ENCODE measurements at regions not wholly inside any gene's neighbourhood (a gene's known extent, or its start where the extent isn't known, plus 50 kb on each side); places are given as distances from the start of the nearest gene placed in this dataset.
"Not testable (repeated sequence)": the region's sequence is repeated elsewhere in the genome, so short reads cannot be mapped to it uniquely, and the experiment has no call there.

DNA sequence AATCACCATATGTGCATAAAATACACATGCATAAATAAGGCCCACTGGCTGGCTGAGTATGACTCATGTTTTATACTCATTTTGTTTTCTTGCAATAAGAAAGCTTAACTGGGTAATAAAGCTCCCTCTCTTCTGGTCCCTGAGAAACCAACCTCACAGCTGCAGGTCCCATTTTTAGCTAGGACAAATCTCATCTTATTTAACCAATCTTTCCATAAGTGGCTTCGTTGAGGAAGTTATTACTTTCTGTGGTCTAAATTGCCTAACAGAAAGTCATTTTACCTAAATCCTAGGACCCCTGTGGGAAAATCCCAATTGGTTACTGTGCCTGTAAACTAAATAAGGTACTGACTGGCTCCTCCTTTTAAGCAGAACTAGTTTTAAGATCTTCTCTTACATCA, 232.8 kb upstream of the FBXO33 start:
- no peak for DNase-seq (ENCODE audit: low read depth)

DNA sequence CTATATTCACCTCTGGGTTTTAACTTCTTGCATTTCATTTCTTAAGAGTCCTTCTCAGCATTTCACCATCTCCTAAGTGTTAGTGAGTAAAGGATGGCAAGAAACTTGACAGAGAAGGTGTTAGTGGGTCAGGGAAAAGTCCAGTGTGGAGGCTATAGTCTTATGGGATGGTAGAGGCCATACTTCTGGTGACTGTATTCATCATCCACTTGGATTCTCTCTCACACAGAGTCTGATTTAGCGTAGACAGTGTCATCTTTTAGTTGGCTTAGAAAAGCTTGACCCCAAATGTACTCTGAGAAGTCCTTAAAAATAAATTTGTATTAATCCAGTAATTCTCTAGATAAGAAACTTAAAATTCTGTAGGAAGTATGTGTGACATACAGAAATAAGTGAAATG, 232.4 kb upstream of the FBXO33 start:
- DNase-seq (ENCODE audit: low read depth): no peak

DNA sequence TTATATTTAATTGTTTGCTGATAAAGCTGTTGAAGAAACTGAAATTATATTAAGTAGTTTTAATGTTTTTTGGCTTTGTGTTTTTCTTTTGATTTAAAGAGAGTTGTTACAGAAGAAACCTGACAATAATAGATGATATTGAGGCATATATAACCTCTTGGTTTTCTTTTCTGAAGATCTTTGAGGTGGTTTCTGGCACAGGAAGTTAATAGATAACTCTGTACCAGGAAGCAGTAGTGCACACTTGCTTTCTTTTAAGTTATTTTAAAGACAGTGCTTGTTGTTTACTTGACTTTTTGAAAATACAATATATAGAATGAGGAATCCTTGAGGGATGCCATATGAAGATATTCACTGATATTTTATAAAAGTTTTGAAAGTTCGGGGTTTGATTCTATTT, 209.0 kb upstream of the FBXO33 start:
- no peak for DNase-seq (ENCODE audit: low read depth)

DNA sequence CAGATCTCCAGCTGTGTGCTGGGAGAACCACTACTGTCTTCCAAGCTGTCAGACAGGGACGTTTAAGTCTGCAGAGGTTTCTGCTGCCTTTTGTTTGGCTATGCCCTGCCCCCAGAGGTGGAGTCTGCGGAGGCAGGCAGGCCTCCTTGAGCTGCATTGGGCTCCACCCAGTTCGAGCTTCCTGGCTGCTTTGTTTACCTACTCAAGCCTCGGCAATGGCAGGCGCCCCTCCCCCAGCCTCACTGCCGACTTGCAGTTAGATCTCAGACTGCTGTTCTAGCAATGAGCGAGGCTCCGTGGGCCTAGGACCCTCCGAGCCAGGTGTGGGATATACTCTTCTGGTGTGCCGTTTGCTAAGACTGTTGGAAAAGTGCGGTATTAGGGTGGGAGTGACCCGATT, 206.8 kb upstream of the FBXO33 start:
- not testable (repeated sequence) for DNase-seq (ENCODE audit: low read depth)

DNA sequence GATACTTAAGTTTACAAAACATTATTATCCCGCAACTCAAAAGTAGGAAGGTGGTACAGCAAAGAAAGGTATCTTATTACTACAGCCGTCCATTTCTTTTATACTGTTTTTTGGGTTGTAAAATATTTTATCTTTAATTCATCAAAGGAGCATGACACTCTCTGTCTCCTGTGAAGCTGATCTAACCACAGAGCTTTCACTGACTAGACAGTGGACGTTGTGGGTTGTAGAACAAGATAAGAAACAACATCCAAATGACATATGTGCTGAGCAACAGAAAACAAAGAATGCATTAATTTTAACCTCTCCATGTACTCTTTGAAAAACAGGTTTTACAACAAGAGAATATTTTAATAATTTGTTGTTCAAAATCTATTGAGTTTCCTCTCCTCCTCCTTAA, 195.9 kb upstream of the FBXO33 start:
- no peak for DNase-seq (ENCODE audit: low read depth)

DNA sequence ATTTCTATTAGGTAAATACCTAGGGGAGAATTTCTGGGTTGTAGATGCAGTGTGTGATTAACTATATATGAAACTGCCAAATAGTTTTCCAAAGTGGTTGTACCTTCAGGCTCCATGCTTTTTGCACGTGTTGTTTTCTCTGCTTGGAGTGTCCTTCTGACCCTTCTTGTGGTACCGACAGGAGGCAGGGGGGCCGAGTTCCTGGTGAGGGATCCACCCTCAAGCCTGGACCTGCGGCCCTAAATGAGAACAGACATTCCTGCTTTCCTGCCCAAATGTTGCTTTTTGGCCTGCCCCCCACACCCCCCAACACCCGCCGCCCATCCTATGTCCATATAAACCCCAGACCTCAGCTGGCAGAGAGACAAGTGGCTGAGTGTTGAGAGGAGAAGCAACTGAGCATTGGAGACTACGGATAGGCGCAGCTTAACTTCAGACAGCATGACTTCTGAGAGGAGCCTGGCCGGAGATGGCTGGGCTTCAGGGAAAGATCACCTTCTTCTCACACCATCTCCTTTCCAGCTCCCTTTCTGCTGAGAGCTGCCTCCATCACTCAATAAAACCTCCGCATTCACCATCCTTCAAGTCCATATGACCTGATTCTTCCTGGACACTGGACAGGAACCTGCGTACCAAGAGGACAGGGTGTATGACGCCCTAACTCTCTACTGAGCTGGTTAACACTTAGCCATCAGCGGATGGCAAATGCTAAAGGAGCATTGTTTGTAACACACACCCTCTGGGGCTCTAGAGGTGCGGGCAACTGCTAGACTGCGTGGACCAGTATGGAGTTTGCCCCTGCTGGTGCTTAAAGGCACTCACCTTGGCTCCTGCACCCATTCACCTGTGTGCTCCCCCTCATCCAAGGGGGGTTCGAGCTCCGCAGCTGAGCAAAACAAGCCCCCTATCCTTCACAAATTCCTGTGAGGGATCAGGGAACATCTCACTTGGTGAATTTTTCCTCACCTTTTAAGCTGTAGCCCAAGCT, 194.7 kb upstream of the FBXO33 start:
- DNase-seq (ENCODE audit: low read depth): no peak

DNA sequence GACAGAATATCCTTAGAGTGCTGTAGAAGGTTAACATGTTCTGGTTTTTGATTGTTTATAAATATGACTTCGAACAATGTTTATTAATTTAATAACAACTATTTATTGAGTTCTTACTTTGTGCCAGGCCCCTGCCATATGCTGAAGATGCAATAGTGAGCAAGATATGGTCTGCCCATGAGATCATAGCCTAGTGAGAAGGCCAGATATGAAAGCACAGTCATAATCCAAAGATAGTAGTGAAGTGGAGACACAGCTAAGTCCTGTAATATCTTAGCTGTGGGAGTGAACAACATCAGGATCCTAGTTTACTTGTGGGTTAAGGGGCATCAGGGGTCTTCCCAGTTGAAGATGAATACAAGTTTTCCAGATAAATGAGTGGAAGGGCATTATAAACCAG, 189.4 kb upstream of the FBXO33 start:
- DNase-seq (ENCODE audit: low read depth): no peak

DNA sequence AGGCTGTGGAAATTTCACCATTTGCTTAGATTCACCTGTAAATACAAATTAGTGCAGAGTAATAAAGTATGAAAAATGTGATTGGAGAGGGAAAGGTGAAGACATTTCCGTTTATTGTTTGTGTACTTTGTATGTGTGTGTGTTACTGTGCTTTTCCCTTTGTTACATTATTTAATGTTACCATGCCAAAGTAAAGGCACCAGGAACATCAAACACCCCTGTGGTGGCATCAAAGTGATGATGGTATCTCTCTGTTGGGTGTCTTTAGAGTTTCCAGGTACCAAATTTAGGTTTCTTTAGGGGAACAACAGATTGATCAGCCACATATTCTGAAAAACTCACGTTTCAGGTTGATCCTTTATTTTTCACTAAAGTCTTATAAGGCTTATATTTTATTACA, 189.0 kb upstream of the FBXO33 start:
- no peak for DNase-seq (ENCODE audit: low read depth)

DNA sequence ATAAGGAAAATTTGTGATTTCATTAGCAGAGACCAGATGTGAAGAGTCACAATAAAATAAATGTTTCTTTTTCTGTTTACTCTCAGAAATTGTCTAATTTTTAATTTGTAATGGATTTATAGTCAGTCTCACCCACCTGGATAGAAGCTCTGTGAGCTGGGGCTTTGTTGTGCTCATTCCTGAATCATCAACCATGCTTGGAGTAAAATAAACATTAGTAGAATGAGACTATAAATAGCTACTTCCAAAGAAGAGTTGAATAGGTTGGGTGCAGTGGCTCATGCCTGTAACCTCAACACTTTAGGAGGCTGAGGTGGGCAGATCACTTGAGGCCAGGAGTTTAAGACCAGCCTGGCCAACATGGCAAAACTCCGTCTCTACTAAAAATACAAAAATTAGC, 185.3 kb upstream of the FBXO33 start:
- DNase-seq (ENCODE audit: low read depth): no peak

DNA sequence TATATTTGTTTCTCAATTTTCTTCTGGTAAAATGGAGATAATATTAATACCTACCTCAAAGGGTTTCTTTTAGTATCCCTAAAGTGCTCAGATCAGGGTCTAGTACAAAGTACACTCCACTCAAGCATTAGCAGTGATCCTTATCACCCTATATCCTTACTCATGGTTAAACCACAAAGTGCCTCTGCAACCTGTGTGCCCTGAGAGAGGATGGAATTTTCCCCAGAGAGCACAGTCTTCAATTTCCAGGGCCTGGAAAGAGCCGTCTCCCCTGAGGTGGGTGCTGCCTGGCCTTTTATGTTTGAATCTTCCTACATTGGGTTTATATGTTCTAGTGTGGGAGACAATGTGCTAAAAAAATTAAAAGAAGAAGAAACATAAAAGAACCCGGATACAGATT, 183.1 kb upstream of the FBXO33 start:
- no peak for DNase-seq (ENCODE audit: low read depth)

DNA sequence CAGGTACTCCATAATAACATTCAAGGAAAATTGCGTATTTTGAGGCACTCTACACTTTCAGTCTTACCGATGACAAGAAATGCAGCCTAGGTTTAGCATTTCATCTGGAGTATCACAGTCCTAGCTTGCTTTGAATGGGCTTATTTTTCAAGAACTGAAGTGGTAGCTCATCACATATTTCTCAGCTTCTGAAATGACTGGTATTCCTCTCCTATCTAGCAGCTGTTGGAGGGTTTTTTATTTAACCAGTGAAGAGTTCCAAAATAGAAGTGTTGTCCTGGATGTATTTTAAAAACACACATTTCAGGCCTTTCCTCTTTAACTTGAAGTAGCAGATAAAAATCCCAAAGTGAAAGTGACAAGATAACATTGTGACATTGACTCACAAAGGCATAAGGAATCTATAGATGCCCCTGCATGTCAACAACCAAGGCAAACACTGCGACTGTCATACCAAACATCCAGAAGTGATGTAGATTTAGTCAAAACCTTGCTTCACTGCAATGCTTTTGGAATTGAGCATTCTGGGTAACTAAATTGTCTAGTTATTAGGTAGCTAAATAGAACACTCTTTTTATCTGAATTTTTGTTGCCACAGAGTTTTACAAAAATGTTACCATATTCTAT, 182.2 kb upstream of the FBXO33 start:
- DNase-seq (ENCODE audit: low read depth): no peak

DNA sequence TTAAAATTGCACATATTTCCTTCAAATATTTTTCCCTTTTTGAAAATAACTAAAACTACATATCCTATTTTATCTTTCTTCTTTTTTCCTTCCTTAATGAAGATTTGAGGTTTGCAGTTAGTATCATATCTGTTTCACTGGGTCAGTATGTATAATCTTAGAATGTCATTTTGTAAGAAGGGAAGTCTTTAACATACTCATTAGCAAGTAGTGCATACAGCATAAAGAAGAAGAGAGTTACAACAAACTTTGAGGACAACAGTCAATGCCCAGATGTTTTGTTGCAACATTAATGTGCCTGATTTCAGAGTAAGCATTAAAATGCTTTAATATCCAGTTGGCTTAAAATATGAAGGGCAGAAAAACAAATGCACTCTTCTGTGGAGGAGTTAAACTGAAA, 176.9 kb upstream of the FBXO33 start:
- DNase-seq (ENCODE audit: low read depth): no peak

DNA sequence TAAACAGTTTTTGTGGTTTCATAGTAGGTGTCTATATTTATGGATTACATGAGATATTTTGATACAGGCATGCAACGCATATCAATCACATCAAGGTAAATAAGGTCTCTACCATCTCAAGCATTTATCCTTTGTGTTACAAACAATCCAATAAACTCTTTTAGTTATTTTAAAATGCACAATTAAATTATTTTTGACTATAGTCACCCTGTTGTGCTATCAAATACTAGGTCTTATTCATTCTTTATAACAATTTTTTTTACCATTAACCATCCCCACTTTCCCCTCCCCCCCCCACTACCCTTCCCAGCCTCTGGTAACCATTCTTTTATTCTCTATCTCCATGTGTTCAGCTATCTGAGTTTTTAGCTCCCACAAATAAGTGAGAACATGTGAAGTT, 175.7 kb upstream of the FBXO33 start:
- DNase-seq (ENCODE audit: low read depth): no peak

DNA sequence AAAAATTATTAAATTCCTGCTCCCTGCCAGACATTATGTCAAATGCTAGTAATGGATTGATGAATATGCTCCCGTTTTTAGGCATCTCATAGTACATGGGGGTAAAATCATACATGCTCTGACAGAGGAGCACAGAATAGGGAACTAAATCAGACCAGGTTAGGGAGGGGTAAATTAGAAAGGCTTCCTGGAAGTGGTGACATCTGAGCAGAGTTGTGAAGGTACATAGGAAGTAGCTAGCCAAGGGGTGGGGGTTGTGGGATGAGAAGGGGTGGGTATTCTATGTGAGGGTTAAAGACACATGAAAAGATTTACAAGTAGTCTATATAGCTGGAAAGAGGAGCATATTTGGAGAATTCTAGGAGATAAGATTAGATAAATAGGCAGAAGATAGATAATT, 171.7 kb upstream of the FBXO33 start:
- no peak for DNase-seq (ENCODE audit: low read depth)

DNA sequence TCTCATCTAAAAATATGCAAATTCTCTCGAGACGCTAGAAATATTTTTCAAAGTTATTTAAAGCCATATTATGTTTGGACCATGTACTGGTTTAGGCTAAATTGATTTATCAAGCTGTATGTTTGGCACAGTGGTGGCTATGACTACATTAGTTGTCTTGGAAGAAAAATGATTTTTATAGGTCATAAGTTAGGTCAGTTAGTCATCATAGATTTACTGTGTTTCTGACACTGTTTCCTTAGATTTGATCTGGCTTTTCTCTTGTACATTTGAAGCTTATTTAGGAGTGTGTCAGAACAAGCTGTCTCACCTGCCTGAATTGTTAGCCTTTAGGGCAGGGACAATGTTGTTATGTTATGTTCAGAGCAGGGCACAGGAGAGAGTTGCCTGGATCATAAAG, 161.1 kb upstream of the FBXO33 start:
- DNase-seq (ENCODE audit: low read depth): no peak

DNA sequence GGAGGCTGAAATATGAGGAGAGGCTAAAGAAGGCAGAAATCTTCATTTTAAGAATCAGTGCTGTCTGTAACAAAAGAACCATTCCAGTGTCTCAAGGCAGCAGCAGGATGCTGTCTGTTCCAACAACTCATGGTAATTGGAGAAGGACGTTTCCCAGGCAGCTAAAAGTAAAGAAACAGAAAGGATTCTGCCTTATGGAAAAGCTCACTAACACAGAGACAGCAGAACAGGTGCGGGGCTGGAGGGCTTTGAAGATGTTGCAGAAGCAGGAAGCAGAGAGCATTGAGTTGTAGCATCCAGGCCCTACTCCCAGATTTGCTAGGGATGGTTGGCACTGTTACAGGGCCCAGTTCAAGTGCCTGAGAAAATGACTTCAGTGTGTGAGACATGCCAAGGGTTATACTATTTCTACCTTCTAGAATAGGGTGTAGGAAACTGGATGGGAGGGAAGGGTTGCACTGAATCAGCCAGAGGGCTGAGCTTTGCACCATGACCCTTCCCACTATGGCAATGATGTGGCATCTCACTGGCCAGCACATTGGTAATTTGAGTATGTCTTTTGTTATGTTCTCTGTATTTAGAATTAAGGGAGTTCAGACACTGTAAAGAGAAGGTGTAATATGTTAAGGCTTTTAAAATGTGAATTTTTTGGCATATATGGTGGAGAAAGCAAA, 160.0 kb upstream of the FBXO33 start:
- DNase-seq (ENCODE audit: low read depth): no peak

DNA sequence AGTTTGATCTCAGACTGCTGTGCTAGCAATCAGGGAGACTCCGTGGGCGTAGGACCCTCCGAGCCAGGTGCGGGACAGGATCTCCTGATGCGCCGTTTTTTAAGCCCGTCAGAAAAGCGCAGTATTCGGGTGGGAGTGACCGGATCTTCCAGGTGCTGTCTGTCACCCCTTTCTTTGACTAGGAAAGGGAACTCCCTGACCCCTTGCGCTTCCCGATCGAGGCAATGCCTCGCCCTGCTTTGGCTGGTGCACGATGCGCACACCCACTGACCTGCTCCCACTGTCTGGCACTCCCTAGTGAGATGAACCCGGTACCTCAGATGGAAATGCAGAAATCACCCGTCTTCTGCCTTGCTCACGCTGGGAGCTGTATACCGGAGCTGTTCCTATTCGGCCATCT, 157.6 kb upstream of the FBXO33 start:
- not testable (repeated sequence) for DNase-seq (ENCODE audit: low read depth)

DNA sequence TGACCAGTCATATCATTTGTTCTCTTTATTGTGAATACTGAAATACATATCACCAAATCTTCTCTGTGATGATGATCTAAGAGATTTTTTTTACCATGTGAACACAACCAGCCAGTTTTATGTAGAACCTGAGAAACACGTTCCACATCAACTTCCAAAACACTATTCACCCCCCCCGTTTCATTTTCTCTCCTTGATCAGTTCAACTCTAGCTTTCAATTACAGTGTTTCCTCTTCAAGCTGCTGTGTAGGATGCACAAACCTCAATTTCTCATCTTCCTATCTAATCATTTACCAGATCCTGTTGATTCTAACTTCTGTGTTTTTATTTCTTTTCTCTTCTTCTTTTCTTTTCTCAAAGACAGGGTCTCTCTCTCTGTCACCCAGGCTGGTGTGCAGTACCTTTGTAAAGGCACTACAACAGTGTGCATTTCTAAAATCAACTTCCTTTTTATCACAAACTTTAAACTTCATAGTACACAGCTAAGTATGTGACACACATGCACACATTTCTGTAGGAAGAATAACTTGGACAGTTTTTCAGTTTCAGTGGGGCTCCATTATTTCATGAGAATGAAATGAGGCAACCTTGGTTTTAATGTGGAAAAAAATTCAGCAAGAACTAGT, 149.9 kb upstream of the FBXO33 start:
- no peak for DNase-seq (ENCODE audit: low read depth)

DNA sequence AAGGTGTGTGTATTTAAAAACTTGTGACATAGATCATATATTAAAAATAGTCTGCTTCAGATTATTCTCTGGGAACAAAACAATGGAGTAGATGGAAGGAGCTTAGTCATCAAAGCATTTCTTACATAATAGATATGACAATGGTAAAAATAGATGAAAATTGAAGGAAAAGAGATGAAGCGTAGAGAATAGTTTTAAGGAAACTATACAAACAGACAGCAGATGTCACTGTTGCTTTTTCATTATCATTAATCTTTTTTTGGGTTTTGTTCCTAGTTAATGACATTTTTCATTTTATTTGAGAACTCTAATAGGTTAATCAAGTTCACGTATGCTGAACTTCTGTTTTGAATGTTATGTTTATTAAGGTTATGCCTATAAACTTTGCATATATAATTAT, 149.2 kb upstream of the FBXO33 start:
- no peak for DNase-seq (ENCODE audit: low read depth)

DNA sequence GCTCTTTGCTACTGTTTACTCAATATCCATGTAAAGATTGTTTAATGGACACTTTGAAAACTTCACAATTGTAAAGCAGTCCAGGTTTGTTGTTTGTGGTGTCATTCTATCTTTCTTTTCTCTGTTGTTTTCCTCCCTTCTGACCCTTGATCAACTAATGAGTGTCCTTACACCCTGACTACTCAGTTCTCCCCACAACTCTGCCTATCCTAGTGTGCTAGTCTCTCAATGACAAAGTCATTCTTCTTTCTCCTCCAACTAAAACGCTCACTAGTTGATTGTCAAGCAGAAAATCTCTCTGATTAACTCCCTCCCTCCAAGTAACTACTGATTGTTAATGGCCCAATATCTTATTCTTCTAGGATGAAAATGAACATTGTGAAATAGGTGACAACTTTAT, 148.5 kb upstream of the FBXO33 start:
- DNase-seq (ENCODE audit: low read depth): no peak

DNA sequence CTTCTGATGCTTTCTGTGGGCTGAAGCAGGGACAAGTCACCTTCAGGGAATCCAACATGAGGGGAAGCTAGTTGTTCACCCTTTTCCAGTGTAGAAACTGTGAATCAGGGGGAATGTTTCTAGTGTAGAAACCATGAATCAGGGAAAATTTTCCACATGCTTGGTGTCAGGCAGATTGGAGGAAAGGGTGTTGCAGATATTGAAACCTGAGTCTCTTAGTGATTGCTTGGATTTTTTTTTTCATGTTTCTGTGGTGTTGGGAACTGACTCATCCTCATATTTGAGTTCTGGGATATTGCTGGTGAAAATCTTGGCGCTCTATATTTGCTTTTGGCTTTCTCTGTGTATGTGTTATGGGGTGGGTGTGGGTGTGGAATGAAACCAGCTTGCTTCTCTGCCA, 144.5 kb upstream of the FBXO33 start:
- DNase-seq (ENCODE audit: low read depth): peak; percentile 16

DNA sequence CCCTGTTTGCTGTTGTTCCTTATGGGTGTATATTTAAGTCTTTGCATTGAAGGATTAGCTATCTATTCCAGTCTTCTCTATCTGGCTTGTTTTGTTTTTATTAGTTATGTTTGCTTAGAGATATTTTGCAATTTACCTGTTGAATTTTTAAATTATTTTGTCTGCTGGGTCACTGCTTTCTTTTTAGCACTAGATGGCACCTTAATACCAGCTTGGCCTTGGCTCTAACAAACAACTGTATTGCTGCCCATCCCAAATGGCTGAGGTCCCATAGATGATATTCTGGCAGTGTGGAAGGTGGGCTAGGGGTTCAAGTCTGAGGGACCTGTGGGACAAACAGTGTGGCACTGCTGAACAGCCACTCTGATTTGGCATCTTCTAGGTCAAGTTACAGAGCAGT, 144.0 kb upstream of the FBXO33 start:
- no peak for DNase-seq (ENCODE audit: low read depth)

All from HS-5 (cell line).